ENCODE measurements at regions not wholly inside any gene's neighbourhood (a gene's known extent, or its start where the extent isn't known, plus 50 kb on each side); places are given as distances from the start of the nearest gene placed in this dataset.

DNA sequence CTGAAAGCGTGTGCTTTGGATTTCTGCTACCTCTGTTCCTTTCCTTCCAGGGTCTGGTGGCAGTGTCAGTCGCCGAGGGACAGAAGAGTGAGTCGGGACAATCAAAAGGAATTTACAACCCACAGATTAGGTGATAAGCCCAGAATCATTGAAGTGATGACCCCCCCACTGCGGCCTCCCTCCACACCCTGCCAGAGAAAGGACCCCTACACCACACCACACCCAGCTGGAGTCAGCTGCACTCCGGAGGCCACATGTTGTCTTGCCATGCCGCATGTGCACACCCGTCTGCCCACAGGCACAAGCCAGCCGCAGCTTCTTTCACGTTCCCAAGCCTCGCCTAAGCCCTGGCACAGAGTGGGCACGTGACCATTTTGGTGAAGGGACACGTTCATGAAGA lies 366.8 kb upstream of the SALL3 start:
- no peak for DNase-seq

DNA sequence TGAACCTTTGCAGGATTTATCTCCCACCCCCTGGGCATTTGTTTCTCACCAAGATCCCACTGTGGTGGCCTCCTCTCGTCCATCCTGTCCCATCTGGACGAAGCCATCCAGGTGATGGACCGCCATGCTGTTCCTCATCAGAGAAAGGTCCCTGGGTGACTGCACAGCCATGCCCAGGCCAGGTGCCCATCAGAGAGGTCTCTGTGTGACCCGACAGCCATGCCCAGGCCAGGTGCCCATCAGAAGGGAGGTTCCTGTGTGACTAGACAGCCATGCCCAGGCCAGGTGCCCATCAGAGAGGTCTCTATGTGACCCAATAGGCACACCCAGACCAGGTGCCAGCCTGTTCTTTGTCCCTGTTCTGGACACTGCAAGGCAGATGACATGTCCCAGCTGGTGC lies 360.9 kb upstream of the SALL3 start:
- DNase-seq = no peak

DNA sequence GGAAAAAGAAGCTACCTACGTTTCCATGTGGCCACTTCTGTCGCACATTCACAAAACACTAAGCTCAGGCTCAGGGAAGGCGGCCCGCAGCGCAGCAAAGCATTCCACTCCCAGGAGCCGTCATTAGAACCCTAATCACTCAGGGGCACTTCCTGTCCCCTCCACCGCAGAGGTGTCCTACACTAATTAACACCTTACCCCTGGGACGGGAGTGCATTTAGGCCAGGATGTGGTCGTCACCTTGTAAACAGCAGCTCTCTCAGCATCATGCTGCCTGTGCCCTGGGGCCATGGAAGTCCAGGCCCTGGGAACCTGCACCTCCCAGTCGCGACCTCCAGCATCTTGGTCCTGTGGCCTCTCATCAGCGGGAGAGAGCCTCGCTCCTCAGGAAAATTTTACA lies 359.8 kb upstream of the SALL3 start:
- no peak for DNase-seq

DNA sequence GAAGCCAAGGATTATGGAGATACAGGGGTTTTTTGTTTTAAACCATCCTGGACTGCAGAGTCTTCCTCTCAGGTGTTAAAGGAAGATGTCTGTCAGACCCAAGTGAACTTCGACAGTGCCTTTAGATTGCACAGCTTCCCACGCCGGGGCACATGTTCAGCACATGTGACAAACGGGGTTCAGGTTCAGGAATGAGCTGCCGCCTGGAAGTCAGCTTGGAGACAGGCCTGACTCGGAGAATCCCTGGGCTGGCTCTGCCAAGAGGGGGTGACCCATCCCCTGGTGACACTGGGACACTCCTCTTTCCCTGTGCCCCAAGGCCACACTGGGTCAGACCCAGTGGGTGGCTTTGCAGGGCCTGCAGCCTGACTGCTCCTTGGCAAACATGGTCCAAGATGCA lies 359.3 kb upstream of the SALL3 start:
- DNase-seq = no peak

DNA sequence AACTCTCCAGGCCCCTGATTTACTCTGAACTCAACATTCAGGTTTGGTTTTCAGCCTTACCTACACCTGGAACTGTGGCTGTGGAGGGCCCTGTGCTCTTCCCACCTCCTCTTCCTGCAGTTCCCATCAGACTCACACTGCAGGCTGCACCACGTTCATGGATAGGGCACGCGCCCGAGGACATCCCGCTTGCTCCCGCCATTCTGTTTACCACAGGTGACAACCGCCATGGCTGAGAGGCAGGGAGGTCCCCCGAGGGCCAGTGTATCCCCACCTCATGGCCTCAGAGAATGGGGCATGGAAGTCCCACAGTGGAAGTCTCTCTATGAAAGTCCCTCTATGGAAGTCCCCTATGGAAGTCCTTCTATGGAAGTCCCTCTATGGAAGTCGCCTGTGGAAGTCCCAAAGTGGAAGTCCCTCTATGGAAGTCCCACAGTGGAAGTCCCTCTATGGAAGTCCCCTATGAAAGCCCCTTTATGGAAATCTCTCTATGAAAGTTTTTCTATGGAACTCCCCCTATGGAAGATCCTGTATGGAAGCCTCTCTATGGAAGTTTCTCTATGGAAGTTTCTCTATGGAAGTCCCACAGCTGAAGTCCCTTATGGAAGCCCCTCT lies 358.4 kb upstream of the SALL3 start:
- DNase-seq = no peak

DNA sequence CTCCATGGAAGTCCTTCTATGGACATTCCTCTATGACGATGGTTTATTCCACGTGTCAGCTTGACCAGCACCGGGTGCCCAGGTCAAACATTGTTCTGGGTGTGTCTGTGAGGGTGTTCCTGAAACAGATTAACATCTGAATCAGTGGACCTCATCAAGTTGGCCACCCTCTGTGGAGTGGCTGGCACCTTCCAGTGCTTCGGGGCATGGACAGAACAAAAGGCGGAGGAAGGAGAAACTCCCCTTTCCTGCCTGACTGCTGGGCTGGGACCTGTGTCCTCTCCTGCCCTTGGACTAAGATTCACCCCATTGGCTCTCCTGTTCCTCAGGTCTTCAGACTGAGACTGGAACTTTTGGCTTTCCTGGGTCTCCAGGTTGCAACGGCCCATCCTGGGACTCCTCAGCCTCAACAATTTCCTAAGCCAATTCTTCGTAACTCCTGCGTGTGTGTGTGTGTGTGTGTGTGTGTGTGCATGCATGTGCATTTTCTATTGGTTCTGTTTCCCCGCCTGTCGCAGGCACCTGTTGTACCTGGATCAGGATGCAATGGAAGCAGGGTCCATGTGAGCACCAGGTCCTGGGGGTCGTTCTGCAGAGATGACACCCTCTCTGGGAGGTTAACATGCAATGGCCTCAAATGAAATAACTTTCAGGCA lies 357.2 kb upstream of the SALL3 start:
- DNase-seq = no peak

DNA sequence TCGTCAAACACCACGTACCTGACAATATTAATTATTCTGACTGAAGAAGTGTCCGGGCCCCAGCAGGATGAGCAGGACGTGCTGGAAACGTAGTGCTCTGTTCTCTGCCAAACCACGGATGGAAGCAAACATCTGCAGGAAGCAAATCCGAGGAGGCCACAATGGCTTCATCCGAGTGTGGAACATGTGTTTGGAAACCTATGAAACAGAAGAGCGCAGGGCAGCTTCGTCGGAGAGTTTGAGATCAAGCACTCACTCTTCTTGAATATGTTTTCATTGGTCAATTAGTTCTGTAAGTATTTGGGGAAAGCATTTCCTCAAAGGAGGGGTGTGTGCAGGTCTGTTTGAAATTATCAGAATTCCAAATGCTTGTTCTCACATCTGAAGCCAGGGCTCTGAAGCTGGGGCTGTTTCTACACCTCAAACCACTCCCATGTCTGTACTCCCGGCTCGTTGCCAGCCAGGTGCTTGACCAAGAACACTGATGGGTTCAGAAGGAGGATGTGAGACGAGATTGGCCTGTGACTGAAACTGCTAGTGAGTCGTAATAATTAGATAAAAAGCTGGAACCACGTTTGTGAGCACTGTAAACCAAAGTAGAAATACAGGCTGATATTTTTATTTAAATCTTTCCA lies 356.6 kb upstream of the SALL3 start:
- no peak for DNase-seq

DNA sequence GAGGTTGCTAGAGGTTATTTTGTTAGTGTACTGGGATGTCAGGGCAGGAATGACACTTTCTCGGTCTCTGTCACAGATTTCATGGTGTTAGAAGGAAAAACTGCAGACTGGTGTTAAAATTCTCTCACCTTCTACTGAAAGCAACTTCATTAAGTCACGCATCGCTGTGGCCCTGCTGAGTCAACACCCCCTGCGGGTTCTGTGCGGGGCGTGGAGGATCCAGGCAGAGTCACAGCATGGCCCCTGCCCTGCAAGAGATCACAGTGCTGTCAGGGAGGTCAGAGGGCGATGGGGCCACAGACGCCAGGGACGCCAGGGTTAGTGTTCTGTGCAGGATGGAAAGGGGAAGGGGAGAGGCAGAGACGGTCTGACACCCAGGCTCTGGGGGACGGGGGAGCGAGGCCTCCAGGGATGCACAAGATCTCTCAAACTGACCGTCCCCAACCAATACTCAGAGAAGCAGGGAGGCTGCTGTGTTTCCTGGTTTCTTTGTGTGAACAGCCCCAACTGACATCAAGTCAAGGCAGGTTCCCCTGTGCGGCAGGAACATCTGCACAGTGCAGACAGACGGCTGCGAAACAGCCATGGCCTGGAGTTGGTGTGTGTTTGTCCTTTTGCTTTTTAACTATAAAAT lies 354.9 kb upstream of the SALL3 start:
- no peak for DNase-seq

DNA sequence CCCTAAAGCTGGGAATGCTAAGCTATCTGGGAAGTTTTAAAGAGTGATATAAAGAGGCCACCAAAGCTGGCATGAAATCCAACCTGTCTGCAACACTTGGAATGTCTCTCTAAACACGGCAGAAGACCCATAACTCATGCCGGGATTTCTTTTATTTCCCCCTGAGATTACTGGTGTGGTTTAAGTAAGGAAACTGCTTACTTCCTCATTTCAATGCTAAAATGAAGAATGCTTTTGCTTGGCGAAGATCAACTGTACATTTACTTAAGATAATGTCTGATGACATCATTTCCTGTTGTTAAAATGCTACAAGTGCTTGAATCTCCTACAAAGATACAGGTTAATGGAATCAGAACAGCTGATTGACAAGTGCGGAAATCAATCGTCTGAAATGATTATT lies 353.8 kb upstream of the SALL3 start:
- DNase-seq = no peak

DNA sequence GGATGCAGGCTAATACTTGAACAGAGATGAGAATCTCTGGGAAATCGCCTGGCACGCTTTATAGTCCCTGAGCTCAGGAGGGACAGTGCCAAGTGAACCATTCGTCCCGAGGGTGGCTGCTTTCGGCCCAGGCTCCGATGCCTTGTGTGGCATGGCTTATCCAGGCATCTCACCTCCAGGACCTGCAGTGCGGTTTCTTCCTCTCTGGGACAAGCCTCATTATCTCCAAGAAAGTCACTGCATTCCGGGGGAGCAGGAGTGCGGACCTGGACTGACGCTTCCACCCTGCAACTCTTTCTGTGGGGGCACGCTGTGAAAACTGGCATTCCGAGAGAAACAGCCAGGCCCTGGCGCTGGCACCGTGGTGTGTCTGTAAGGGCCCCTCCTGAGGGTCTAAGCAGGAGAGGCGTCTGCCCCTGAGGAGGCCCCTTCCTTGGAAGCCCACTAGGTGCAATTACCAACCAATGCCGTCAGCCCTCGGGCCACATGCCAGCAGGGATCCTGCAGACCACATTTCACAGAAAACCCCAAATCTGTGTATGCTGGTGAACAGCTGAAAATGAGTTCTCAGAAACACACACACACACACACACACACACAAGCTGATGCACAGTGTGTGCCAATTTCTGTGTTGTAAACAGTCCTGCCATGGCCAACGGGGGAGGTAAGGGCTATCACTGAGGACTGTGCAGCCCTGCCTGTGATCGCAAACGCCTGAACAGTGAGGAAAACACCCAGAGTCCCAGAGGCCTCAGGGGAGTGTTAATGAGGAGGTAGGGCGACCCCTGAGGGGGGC lies 351.9 kb upstream of the SALL3 start:
- DNase-seq = no peak

DNA sequence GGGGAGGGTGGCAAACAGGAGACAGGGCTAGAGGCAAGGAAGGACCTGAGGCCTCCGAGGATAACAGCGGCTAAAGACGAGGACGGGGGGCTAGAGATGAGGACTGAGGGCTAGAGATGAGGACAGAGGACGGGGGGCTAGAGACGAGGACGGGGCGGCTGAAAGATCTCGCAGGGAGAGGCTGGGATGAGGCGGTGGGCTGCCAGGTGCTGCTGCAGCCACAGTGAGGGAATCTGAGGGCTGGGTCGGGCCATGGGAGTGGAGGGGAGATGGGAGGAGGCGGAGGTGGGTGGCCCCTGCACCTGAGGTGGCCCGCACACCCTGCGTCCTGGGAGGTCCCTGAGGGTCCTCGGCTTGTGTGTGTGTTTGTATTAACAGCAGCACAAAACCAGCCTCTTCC lies 350.2 kb upstream of the SALL3 start:
- no peak for DNase-seq

DNA sequence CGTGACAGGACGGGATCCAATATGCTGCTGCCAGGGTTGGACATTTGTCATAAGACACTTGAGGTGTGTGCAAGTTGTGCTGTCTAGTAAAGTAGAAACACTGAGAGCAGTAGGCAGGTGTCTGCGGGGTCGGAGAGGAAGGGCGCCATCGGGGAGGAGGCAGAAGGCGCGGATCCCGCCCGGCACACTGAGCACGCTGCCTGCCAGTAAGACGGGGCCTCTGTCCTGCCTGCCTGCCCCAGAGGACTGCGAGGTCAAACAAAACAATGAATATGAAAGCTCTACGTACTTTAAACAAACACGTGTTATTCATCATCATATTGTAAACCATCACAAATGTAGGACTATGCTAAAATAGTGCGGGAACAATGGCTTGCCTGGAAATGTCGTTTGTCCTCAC lies 349.3 kb upstream of the SALL3 start:
- DNase-seq = no peak

DNA sequence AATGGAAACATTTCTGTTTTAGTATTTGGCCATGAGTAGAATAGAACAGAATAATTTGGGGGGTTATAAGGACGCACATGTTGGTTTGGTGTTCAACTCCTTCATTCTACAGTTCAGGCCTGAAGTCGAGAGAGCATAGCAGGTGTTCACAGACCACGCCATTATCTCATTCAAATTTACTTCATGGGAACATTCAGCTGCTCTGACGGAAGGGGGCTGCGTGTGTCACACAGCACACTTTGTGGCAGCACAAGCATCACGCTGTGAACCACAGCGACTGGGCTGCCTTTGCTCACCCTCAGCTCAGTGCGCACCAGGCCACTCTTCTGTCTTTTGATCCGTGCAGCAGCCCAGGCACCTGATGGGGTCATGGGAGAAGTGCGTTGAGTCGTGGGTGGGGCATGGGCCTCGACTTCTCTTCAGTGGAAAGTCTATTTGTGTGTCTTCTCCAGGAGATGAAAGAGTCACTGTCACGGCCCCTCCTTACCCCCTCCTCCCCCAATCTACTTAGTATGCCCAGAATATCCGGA lies 348.6 kb upstream of the SALL3 start:
- no peak for DNase-seq

DNA sequence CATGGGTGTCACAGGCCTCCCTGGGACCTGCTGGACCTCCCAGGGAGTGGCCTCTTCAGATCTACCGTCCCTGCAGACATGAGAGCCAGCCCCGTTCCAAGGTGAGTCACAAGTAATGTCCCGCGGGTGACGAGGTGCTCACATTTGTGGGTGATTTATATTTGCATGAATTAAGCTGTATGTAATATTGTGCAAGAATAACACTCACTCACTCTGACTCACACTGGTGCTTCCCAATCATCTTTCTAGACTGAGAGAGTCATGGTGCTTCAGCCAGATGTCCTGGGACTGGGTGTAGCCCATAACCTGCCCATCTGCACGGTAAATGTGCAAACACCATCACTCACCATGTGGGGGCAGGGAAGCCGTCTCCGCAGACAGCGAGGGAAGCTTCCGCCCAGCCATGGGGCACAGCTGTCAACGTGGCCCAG lies 347.5 kb upstream of the SALL3 start:
- DNase-seq = no peak

DNA sequence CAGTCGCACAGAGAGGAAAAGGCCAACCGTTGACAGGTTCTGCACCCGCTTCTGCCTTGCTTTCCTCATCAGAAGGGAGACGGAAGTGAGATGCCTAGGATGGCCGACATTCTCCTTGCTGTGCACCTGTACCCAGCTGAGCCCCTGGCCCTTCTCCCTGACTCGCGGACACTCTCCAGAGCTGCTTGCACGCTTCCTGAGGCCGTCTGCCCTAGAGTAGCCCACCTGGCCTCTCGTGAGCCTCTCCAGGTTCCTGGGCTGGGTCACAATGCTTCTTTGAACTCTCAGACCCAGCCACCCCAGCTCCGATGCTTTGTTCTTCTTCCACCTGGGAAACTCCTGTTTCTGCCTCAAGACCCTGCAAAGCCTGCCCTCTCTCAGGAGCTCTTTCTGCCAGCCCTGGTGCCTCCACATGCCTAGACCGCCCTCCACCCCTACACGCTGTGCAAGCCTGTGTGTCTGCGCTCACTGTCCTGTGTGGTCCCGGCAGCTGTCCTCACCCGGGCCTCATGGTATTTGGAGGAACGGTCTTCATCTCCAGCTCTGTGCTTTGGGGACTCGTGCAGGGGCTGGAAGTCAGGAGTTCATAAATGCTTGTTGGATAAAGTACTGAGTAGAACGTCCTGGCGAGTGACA lies 345.4 kb upstream of the SALL3 start:
- DNase-seq = no peak

DNA sequence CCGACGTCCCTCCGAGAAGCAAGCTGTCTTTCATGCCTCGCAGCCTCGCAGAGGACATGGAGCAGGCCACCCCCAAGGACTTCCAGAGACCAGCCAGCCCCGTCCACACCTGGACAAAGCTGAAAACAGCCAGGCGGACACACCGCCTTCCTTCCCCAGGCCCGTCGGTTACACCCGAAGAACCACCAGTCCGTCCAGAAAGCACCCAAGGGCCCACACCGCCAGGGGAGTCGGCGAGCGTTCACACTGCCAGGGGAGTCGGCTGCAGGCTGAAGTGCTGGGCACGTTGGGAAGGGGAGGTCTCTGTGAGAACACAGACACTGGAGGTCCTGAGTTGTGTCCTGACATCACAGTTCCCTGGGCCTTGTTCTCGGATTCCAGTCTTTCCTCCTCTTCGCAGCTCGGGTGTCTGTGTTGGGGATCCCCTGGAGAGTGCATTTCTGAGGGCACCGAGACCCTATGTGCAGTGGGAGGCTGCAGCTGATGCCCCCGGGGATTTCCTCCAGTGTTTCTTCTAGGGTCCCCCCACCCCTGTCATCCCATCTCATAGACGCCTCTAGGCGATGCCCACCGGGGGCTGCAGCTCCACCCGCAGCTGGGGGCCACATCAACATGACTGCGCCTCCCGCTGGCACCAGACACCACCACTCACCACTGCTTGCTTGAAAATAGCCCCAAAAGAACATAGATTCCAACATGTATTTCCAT lies 344.4 kb upstream of the SALL3 start:
- no peak for DNase-seq

DNA sequence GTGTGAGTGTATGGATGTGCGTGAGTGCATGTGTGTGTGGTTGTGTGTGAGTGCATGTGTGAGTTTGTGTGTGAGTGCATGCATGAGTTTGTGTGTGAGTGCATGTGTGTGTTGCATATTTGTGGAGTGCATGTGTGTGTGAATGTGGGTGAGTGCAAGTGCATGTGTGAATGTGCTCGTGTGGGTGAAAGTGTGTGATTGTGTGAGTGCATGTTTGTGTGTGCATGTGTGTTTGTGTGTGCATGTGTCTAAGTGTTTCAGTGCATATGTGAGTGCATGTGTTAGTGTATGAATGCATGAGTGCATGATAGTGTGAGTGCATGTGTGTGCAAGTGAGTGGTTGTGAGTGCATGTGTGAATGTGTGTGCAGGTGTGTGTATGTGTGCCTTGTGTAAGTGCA lies 343.4 kb upstream of the SALL3 start:
- DNase-seq = no peak

DNA sequence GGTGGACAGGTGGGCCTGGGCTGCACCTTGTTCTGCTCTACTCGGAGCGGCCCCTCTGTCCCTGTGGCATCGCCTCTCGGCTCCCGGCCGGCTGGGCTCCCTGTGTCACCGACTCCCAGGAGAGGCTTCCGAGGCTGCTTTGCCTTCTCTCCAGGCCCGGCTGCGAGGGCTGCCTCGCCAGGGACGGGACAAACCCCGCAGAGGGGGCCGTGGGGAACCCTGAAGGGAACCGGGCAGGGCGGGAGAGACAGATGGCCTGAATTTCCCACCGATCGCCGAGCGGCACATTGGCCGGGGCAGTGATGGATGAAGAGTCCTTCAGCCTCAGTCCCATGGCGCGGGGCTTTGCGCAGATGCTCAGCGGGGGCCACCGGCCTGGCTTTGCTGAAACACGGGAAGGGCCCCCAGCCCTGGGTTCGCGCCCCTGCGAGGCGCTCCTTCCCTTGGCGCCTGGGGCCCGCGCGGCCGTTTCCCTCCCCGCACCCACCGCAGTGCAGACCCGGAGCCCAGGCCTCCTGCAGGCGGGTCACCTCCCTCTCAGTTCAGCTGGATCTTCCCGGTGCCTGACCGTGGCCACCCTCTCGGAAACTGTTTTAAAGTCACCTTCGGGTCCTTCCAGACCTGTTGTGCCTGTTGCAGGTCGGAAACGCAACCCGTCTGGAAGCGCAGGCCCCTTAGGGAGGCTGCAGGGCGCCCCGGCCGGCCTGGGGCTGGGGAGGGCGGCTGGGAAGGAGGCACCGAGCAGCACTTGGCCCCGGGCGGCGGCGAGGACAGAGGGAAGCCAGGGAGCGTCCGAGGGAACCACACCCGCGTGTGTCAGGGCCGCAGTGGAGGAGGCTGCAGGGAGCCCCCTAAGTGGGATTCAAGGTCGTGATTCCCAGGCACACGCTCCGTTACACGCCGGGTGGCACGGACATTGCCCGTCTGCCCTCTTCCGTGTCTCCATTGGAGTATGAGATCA lies 341.9 kb upstream of the SALL3 start:
- DNase-seq = no peak
